ENCODE measurements at regions not wholly inside any gene's neighbourhood (a gene's known extent, or its start where the extent isn't known, plus 50 kb on each side); places are given as distances from the start of the nearest gene placed in this dataset.

- DNase-seq, result no peak
Measured at GRCh38 chr3:159803459-159803858, 185.2 kb upstream of the IL12A start.

DNA sequence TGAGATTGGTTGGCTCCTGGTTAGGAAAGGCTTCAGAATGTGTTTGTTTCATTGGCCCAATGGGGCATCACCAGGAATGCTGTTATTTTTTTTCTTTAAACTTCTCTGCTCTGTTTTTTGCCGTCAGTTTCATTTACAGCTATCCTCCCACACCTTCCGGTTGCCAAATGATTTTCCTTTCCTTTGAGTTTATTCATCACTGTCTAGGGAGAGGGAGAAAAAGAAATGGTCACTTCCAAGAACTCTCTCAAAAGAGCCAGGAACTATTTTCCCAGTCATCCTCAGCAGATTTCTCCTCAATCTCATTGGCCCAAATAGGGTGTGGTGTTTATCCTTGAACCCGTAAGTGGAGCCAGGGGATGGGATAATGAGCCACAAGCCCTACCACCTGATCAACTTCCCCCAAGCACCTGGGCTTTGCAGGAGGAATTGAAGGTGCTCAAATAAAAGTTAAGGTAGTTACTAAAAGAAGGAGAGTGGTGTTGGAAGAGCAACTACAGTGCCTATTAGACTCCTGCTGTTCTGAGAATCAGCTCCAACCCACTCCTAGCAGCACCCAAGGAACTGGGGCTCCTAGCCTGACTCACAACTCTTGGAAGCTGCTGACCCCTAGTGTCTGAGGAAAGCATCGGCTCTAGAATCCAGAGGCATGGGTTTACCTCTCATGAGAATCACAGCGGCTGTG is 183.8 kb upstream of the IL12A start:
- DNase-seq, result no peak

GRCh38 chr3:159805411-159805772 is 183.2 kb upstream of the IL12A start:
- DNase-seq, result no peak

GRCh38 chr3:159806412-159806811 is 182.2 kb upstream of the IL12A start:
- no peak for DNase-seq

DNA sequence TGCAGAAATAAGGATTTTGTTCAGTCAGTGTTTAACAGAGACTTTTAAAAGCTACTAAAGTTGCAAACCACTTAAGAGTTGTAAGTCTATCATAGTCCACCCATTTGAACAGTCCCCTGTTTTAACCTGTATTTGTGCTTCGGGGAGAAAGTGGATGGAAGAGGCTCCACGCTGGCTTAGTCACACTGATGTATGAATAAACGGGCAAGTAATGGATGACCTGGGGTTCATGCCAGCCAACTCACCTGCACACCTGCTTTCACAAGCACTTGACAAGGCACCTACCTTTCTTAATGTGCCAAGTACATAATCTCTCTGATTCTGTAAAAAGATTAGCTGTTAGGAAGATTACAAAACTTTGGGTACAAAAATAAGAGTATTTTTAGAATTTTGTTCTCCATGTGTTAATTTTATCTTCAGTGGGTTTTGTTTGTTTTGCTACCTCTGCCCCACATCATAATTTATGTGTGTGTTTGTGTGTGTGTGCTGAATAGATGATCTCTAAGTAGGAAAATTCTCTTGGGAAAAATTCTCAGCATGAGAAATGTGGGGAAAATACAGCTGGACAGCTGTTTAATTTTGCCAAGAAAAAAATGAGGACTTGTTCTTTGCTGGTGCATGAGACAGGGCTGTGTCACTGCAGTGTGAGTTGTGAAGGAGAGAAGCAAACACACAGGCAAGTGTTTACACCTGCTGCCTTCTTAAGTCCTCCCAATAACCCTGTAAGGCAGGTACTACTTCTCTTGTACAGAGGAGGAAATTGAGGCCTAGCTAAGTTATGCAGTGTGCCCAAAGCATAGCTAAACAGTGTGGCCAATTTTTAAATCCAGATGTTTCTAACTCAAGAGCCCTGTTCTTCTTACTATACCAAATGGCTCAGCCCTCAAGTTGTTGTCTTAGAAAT is 181.2 kb upstream of the IL12A start:
- DNase-seq, result no peak

DNA sequence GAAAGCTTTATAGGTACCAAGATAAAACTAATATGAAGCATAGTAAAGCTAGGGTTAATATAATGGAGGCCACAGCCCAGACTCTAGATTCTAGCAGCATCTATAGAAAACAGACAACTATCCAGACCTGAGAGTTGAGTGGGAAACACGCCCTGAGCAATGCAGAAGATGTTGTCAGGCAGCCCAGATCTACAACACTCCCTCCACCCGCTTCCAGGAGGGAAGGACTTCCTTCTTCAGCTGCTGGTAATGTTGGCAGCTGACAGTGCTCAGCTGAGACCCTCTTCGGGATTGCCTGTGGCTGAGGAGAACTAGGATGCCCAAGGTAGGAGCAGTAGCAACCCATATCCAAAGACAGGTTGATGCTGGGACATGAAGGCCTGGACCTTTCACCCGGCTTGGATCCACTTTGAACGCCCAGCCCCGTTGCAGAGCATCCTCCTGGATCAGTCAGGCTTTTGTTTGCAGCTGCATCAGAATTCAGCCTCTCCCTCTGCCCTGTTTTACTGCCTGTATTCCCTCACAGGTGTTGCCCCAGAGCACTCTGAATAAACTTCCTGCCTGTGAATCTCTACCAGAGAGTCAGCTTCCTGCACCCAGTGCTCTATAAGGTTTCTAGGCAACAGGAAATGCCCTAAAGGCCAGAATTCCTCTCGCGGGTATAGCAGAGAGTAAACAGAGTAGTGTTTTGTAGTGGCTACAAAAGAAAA is 174.7 kb upstream of the IL12A start:
- DNase-seq, result no peak

DNA sequence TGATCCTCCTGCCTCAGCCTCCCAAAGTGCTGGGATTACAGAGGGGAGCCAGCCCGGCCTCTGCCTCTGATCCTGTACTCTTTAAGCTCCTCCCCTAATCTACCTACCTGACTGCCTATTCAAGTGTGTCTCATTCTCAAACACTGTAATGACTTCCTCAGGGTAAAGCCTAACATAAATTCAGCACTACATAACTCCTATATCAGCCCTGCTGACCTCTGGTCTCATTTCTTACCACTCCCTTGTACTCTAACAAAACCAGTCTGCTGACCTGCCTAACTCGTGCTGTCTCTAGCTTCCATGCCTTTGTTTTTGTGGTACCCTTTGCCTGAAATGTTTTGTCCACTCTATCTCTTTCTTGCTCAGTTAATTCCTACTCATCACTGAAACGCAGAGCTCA is 172.1 kb upstream of the IL12A start:
- DNase-seq, result no peak

DNA sequence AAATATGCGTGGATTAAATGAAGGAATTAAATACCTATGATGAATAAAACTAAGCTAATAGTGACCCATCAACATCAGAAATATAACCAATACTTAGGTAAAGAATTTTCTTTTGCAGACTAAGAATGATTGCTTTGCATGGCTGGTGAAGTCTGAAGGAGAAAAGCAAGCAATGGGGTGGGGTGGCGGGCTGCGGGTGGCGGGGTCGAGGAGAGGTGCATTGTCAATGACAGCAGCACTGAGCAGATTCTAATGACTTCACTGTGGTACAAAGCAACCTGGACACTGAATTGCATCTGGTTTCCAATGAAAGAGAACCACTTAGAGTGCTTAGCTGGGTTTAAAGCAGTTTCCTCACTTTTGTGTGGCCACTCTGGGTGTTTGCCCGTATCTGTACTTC is 171.5 kb upstream of the IL12A start:
- no peak for DNase-seq

GRCh38 chr3:159817571-159817970 is 171.1 kb upstream of the IL12A start:
- DNase-seq, result no peak

GRCh38 chr3:159818399-159818798 is 170.2 kb upstream of the IL12A start:
- DNase-seq, result no peak

- DNase-seq, result no peak
Measured at GRCh38 chr3:159818997-159819500, 169.6 kb upstream of the IL12A start.

- no peak for DNase-seq
Measured at GRCh38 chr3:159819676-159820075, 169.0 kb upstream of the IL12A start.

DNA sequence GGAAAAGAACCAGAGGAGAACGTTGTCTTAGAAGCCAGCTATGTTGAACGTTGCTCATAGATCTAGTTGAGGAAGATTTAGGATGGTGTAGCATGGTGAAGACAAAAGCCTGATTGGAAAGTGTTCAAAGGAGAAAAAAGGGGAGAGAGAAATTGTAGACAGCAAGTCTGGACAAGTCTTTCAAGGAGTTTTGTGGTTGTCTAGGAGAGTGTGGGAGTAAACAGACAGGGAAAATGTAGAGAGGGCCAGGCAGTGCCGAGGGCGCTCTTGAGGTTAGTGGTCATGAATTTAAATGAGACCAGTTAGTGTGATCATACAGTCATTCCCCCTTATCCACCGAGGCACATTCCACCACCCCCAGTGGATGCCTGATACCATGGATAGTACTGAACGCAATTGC is 167.5 kb upstream of the IL12A start:
- no peak for DNase-seq

DNA sequence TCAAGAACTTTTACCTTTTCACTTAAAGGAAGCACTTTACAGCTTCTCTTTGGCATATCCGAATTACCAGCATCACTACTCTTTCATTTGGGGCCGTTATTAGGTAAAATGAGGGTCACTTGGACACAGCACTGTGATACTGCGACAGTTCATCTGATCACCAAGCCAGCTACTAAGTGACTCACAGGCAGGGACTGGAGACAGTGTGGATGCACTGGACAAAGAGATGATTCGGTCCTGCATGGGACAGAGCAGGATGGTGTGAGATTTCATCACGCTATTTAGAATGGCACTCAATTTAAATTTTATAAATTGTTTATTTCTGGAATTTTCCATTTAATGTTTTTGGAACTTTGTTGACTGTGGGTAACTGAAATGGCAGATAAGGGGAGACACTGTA is 166.9 kb upstream of the IL12A start:
- no peak for DNase-seq

GRCh38 chr3:159823780-159824179 is 164.9 kb upstream of the IL12A start:
- DNase-seq, result no peak

GRCh38 chr3:159824333-159824732 is 164.3 kb upstream of the IL12A start:
- no peak for DNase-seq

- DNase-seq, result no peak
Measured at GRCh38 chr3:159825216-159825854, 163.3 kb upstream of the IL12A start.

DNA sequence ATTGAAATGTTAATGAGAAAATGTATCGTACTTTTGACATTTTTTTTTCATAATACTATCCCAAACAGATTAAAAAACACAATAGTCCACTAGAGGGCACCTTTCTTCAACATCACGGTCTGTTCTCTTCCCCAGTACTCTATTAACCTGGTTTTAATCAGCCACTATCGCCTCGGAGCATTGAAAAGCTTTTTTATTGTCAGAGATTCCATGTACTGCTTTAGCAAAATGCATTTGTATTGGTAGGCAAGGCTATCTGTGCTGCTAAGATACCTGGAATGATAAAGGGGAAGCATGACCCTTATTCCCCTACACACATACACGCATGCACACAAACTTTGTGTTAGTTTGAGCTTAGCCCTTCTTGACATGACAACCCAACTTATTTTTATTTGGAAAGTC is 160.1 kb upstream of the IL12A start:
- DNase-seq, result peak; percentile 72

GRCh38 chr3:159829056-159829455 is 159.6 kb upstream of the IL12A start:
- peak; percentile 32 for DNase-seq

- peak; percentile 48 for DNase-seq
Measured at GRCh38 chr3:159829539-159830227, 159.0 kb upstream of the IL12A start.

- DNase-seq, result no peak
Measured at GRCh38 chr3:159830523-159831154, 158.0 kb upstream of the IL12A start.

DNA sequence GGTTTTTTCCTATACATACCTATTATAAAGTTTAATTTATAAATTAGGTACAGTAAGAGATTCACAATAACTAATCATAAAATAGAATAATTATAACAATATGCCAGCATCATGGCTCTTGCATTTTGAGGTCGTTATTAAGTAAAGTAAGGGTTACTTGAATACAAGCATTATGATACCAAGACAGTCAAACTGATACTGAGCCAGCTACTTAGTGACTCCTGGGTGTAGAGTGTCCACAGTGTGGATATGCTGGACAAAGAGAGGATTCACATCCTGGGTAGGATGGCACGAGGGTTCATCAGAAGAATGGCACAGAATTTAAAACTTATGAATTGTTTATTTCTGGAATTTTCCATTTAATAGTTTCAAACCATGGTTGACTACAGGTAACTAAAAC is 157.2 kb upstream of the IL12A start:
- DNase-seq, result no peak
